ENCODE measurements at regions not wholly inside any gene's neighbourhood (a gene's known extent, or its start where the extent isn't known, plus 50 kb on each side); places are given as distances from the start of the nearest gene placed in this dataset.

DNA sequence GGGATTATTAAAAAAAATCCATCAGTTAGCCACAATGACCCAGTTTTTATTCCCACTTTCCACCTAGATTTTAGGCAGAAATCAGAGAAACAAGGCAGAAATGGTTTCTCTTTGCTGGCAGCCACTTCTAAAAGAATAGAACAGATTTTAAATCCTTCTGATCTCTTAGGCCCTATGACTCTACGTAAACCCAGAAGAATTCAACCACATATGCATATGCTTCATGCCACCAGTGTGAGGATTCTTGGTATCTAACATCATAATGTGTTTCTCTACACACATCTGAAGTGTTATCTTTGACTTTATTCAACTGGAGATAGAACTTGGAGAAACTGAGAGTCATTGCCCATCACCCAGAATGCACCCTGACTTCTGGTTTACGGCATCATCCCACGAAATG is 128.7 kb upstream of the TANK start (continued):
- TF ChIP-seq ZNF532 (CRISPR knock-in tag; IDR thresholded peaks at IDR 0.05; ENCODE audit: borderline replicate concordance) (no peak), EMX1 (CRISPR knock-in tag; IDR thresholded peaks at IDR 0.05) (no peak), CTCF (IDR thresholded peaks at IDR 0.05) (no peak), JAZF1 (CRISPR knock-in tag; IDR thresholded peaks at IDR 0.05) (no peak)

GRCh38 chr2:161032635-161033034 is 127.6 kb upstream of the TANK start:
- Mint-ChIP-seq H3K9me3 (peaks cover 13% of the 10 kb centered on the region), H3K4me1 (no peaks in the 10 kb centered on the region), H3K27ac (no peak overlapping the region), H3K4me3 (no peak overlapping the region), H3K27me3 (ENCODE audit: low read depth) (no peaks in the 10 kb centered on the region), H3K36me3 (no peaks in the 10 kb centered on the region; the same call in 1 of the 2 replicates)
- DNase-seq (ENCODE audit: low spot score) (no peak), ATAC-seq (no peak)
- TF ChIP-seq PRDM15 (CRISPR knock-in tag; IDR thresholded peaks at IDR 0.05) (no peak), NFATC4 (CRISPR knock-in tag; IDR thresholded peaks at IDR 0.05) (no peak), RELA (CRISPR knock-in tag; IDR thresholded peaks at IDR 0.05; ENCODE audit: borderline replicate concordance) (no peak), ZNF423 (CRISPR knock-in tag; IDR thresholded peaks at IDR 0.05) (no peak), ZNF138 (CRISPR knock-in tag; conservative IDR thresholded peaks at IDR 0.05) (no peak), ELF4 (CRISPR knock-in tag; IDR thresholded peaks at IDR 0.05; ENCODE audit: low read depth) (no peak), ATF3 (CRISPR knock-in tag; conservative IDR thresholded peaks at IDR 0.05) (no peak)
- CTCF ChIA-PET = no interaction called here
- POLR2A ChIA-PET = no interaction called here

GRCh38 chr2:161033059-161033660 is 127.1 kb upstream of the TANK start:
- Mint-ChIP-seq H3K27ac (no peak overlapping the region), H3K4me1 (no peaks in the 10 kb centered on the region), H3K4me3 (no peak overlapping the region), H3K36me3 (no peaks in the 10 kb centered on the region; the same call in 1 of the 2 replicates), H3K9me3 (peaks cover 13% of the 10 kb centered on the region), H3K27me3 (ENCODE audit: low read depth) (no peaks in the 10 kb centered on the region)
- ATAC-seq (no peak), DNase-seq (ENCODE audit: low spot score) (no peak)
- ChIA-PET POLR2A (no interaction called here), CTCF (no interaction called here)
- no peak for TF ChIP-seq GRHL2 (CRISPR knock-in tag; IDR thresholded peaks at IDR 0.05; ENCODE audit: insufficient replicate concordance, severe bottlenecking)
- TF ChIP-seq KAT7 (CRISPR knock-in tag; IDR thresholded peaks at IDR 0.05; ENCODE audit: borderline replicate concordance) = no peak
- no peak for TF ChIP-seq ZNF671 (CRISPR knock-in tag; IDR thresholded peaks at IDR 0.05)
- no peak for TF ChIP-seq NR1H2 (CRISPR knock-in tag; IDR thresholded peaks at IDR 0.05)
- no peak for TF ChIP-seq NFATC4 (CRISPR knock-in tag; IDR thresholded peaks at IDR 0.05)
- TF ChIP-seq ZNF317 (CRISPR knock-in tag; IDR thresholded peaks at IDR 0.05; ENCODE audit: borderline replicate concordance, low read depth) = no peak
- no peak for TF ChIP-seq ZNF263 (CRISPR knock-in tag; IDR thresholded peaks at IDR 0.05; ENCODE audit: low read depth)
- TF ChIP-seq ZSCAN18 (CRISPR knock-in tag; IDR thresholded peaks at IDR 0.05) = no peak
- no peak for TF ChIP-seq TCF7 (CRISPR knock-in tag; IDR thresholded peaks at IDR 0.05; ENCODE audit: low read depth)
- no peak for TF ChIP-seq SMAD3 (CRISPR knock-in tag; IDR thresholded peaks at IDR 0.05; ENCODE audit: borderline replicate concordance)
- no peak for TF ChIP-seq EMX1 (CRISPR knock-in tag; IDR thresholded peaks at IDR 0.05)
- TF ChIP-seq SP1 (CRISPR knock-in tag; conservative IDR thresholded peaks at IDR 0.05) = no peak
- no peak for TF ChIP-seq FOXK1 (CRISPR knock-in tag; IDR thresholded peaks at IDR 0.05)
- TF ChIP-seq CBFB (CRISPR knock-in tag; IDR thresholded peaks at IDR 0.05; ENCODE audit: low read depth) = no peak
- no peak for TF ChIP-seq ATF3 (CRISPR knock-in tag; conservative IDR thresholded peaks at IDR 0.05)
